ENCODE measurements at regions not wholly inside any gene's neighbourhood (a gene's known extent, or its start where the extent isn't known, plus 50 kb on each side); places are given as distances from the start of the nearest gene placed in this dataset.

DNA sequence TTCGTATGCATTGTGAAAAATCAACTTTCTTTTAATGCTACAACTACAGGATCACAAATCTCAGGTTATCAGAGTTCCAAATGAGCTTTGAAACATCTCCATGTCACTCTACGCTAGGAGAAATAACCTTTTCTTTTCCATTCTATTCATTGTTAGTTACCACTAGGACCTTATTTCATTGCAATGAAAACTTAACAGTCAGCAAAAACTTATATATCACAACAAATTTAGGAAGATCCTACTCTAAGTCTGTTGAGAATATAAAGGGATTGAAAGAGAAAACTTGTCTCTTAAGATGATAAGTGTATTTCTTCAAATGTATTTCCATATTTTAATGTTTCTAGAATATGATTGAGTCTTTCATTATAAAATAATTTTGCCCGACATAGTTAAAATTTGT is 539.1 kb downstream of the TMTC2 start:
- TF ChIP-seq, protein P1, sequence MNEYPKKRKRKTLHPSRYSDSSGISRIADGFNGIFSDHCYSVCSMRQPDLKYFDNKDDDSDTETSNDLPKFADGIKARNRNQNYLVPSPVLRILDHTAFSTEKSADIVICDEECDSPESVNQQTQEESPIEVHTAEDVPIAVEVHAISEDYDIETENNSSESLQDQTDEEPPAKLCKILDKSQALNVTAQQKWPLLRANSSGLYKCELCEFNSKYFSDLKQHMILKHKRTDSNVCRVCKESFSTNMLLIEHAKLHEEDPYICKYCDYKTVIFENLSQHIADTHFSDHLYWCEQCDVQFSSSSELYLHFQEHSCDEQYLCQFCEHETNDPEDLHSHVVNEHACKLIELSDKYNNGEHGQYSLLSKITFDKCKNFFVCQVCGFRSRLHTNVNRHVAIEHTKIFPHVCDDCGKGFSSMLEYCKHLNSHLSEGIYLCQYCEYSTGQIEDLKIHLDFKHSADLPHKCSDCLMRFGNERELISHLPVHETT (tag by site-specific recombination; IDR thresholded peaks at IDR 0.05): no peak
- no peak for TF ChIP-seq ZNF747 (tag by site-specific recombination; IDR thresholded peaks at IDR 0.05)
